H1 (cell line): ENCODE measurements at regions not wholly inside any gene's neighbourhood (a gene's known extent, or its start where the extent isn't known, plus 50 kb on each side); places are given as distances from the start of the nearest gene placed in this dataset.

ENCODE experiments used
- TF ChIP-seq, protein P1 (sequence below): IDR thresholded peaks from 2 replicates; pipeline ENCODE4 v1.6.1; 2011; ENCODE audit warnings: low read length, improper control_type of control experiment

DNA sequence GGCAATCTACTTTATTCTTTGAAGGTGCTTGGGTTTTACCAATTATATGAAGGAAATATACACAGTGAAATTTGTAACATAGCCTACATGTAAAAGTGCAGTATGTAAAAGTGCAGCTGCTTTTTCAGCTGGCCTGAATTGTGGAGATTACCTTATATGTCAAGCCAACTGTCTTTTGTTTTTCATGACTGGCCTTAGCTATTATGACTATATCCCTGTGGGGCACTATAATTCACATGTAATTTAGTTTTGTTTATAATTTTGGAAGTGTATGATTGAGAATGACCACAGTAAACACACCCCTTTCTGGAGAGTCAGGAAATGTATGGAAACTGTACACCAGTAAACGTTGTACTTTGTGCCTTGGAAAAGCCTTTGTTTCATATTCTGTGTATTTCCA lies 435.0 kb upstream of the STXBP6 start (continued):
- TF ChIP-seq, protein P1, sequence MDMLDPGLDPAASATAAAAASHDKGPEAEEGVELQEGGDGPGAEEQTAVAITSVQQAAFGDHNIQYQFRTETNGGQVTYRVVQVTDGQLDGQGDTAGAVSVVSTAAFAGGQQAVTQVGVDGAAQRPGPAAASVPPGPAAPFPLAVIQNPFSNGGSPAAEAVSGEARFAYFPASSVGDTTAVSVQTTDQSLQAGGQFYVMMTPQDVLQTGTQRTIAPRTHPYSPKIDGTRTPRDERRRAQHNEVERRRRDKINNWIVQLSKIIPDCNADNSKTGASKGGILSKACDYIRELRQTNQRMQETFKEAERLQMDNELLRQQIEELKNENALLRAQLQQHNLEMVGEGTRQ = no peak
- TF ChIP-seq, all 59 proteins: peak for 0
